Kidney glomerular epithelial cell (primary cell): ENCODE measurements at regions not wholly inside any gene's neighbourhood (a gene's known extent, or its start where the extent isn't known, plus 50 kb on each side); places are given as distances from the start of the nearest gene placed in this dataset.
"Not testable (repeated sequence)": the region's sequence is repeated elsewhere in the genome, so short reads cannot be mapped to it uniquely, and the experiment has no call there.

ENCODE experiments used
- DNase-seq: peaks from one replicate; lab custom pipeline; 2025; lab: John Stamatoyannopoulos, UW

- no peak for DNase-seq
These were observed 204.4 kb downstream of the OTUD1 start for GRCh38 chr10:23643111-23643780.

GRCh38 chr10:23648618-23649017 lies 209.7 kb downstream of the OTUD1 start:
- no peak for DNase-seq

GRCh38 chr10:23656735-23657134 lies 217.9 kb downstream of the OTUD1 start:
- DNase-seq = peak; percentile 31

- no peak for DNase-seq
These were observed 218.8 kb downstream of the OTUD1 start for GRCh38 chr10:23657677-23658076.

- DNase-seq = not testable (repeated sequence)
These were observed 233.0 kb downstream of the OTUD1 start for GRCh38 chr10:23671866-23672265.

GRCh38 chr10:23675585-23675984 lies 236.7 kb downstream of the OTUD1 start:
- DNase-seq = no peak

- no peak for DNase-seq
These were observed 237.4 kb downstream of the OTUD1 start for GRCh38 chr10:23676296-23676695.

- no peak for DNase-seq
These were observed 247.8 kb downstream of the OTUD1 start for GRCh38 chr10:23686722-23687121.

- no peak for DNase-seq
These were observed 253.9 kb downstream of the OTUD1 start for GRCh38 chr10:23692736-23693135.

- no peak for DNase-seq
These were observed 254.6 kb downstream of the OTUD1 start for GRCh38 chr10:23693501-23693901.

- no peak for DNase-seq
These were observed 255.1 kb downstream of the OTUD1 start for GRCh38 chr10:23693925-23694324.

GRCh38 chr10:23694446-23694920 lies 255.6 kb downstream of the OTUD1 start:
- DNase-seq = no peak

GRCh38 chr10:23694921-23695824 lies 256.3 kb downstream of the OTUD1 start:
- no peak for DNase-seq

GRCh38 chr10:23695825-23696420 lies 257.0 kb downstream of the OTUD1 start:
- DNase-seq = no peak

GRCh38 chr10:23696476-23696875 lies 257.6 kb downstream of the OTUD1 start:
- no peak for DNase-seq

- peak; percentile 65 for DNase-seq
These were observed 264.1 kb downstream of the OTUD1 start for GRCh38 chr10:23702977-23703414.

- DNase-seq = no peak
These were observed 276.5 kb downstream of the OTUD1 start for GRCh38 chr10:23715363-23715762.

GRCh38 chr10:23717913-23718312 lies 279.0 kb downstream of the OTUD1 start:
- no peak for DNase-seq

GRCh38 chr10:23718946-23719345 lies 280.1 kb downstream of the OTUD1 start:
- no peak for DNase-seq

GRCh38 chr10:23723796-23724195 lies 284.9 kb downstream of the OTUD1 start:
- DNase-seq = no peak

- no peak for DNase-seq
These were observed 286.7 kb downstream of the OTUD1 start for GRCh38 chr10:23725548-23725947.

- no peak for DNase-seq
These were observed 303.5 kb downstream of the OTUD1 start for GRCh38 chr10:23742368-23742767.

GRCh38 chr10:23742807-23743206 lies 303.9 kb downstream of the OTUD1 start:
- DNase-seq = no peak
